Upper lobe of left lung (tissue), 4 donors: ENCODE measurements at regions not wholly inside any gene's neighbourhood (a gene's known extent, or its start where the extent isn't known, plus 50 kb on each side); places are given as distances from the start of the nearest gene placed in this dataset.
"Not testable (repeated sequence)": the region's sequence is repeated elsewhere in the genome, so short reads cannot be mapped to it uniquely, and the experiment has no call there.

Experiments
- EP300 ChIP-seq, 4 donors: sonication (generic); formaldehyde crosslinking; IDR thresholded peaks; one replicate each; pipeline ENCODE4 v1.5.1; 2017; ENCODE audit warnings: antibody characterized with exemption in 4 of 4, control low read depth in 2 of 4
- POLR2A ChIP-seq, 4 donors: fragments of 450-650 bp; IDR thresholded peaks; one replicate each; pipeline ENCODE4 v1.5.1; 2016 to 2017; ENCODE audit warnings: antibody characterized with exemption in 4 of 4, mild to moderate bottlenecking in 2 of 4
- POLR2AphosphoS5 ChIP-seq, 2 donors: sonication (generic); formaldehyde crosslinking; IDR thresholded peaks; one replicate each; pipeline ENCODE4 v1.5.1; 2017; ENCODE audit warnings: antibody characterized with exemption in 2 of 2
- TF ChIP-seq, protein P1 (sequence below), 6 experiments: fragments of 450-650 bp in 4 of 6; fragments of 200-600 bp in 2 of 6; sonication (generic) in 2 of 6; IDR thresholded peaks; one replicate each; pipeline ENCODE4 v1.5.1; 2016 to 2019; ENCODE audit warnings: antibody characterized with exemption in 6 of 6

DNA sequence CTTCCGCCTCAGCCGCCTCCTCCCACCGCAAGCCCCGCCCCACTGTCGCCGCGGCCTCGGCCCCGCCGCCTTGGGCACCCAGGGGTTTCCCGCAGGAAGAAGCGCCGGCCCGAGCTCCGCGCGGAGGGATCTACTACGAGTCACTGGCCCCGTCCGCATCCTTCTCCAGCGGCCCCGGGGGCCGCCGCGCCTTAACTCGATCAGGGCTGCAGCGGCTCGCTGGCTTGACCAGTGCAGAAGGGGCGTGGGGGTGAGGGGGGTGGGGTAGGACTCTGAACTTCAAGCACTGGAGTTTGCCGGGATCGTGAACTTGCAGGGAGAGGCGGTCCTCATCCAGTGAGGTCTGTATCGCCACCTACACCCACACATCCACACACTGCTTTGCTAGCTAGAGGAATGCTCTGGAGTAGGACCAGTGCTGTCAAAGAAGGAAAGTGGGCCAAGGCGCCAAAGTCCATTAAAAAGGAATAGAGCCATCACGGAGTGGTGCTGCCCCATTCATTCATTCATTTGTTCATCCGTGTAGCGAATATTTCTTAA, 68.7 kb upstream of the NUDT4B start:
- not testable (repeated sequence) for TF ChIP-seq POLR2A, POLR2AphosphoS5, EP300 (IDR thresholded peaks at IDR 0.05)
- TF ChIP-seq, protein P1, sequence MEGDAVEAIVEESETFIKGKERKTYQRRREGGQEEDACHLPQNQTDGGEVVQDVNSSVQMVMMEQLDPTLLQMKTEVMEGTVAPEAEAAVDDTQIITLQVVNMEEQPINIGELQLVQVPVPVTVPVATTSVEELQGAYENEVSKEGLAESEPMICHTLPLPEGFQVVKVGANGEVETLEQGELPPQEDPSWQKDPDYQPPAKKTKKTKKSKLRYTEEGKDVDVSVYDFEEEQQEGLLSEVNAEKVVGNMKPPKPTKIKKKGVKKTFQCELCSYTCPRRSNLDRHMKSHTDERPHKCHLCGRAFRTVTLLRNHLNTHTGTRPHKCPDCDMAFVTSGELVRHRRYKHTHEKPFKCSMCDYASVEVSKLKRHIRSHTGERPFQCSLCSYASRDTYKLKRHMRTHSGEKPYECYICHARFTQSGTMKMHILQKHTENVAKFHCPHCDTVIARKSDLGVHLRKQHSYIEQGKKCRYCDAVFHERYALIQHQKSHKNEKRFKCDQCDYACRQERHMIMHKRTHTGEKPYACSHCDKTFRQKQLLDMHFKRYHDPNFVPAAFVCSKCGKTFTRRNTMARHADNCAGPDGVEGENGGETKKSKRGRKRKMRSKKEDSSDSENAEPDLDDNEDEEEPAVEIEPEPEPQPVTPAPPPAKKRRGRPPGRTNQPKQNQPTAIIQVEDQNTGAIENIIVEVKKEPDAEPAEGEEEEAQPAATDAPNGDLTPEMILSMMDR (IDR thresholded peaks at IDR 0.05) = not testable (repeated sequence)
